ENCODE measurements at regions not wholly inside any gene's neighbourhood (a gene's known extent, or its start where the extent isn't known, plus 50 kb on each side); places are given as distances from the start of the nearest gene placed in this dataset.
A peak's percentile ranks its signal among the peaks of the same experiment; 100 is the strongest.
"Not testable (repeated sequence)": the region's sequence is repeated elsewhere in the genome, so short reads cannot be mapped to it uniquely, and the experiment has no call there.

- DNase-seq, result not testable (repeated sequence)
These were observed 140.5 kb upstream of the ZNF322 start for GRCh38 chr6:26799903-26800633.

- DNase-seq, result not testable (repeated sequence)
These were observed 144.2 kb upstream of the ZNF322 start for GRCh38 chr6:26803762-26804161.

DNA sequence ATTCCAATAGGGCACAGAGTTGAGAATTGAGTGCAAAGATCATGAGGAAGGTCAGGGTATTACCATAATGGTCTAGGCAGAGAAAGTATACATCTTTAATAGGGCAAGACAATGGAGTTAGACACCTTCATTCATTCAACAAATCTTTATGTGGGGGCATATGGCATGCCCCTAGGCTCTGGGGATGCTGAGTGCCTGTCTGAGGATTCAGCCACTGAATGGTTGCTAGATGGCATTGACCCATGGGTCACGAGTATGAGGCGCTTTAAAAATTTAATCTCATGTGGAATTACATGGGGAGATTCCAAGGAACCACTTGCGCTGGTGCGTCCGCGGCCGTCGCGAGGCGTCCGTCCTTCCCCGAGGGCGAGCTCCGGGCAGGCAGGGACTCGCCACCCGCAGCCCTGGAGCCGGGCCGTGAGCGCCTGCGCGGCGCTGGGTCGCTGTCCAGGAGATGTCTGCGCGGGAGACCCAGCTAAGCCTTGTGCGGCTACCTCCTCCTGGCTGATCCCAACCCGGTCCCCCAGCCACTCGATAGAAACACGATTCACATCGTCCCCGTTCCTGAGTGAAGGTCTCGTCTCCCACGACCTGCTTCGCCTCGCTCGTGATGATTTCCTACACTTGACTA, 152.1 kb upstream of the ZNF322 start:
- not testable (repeated sequence) for DNase-seq

DNA sequence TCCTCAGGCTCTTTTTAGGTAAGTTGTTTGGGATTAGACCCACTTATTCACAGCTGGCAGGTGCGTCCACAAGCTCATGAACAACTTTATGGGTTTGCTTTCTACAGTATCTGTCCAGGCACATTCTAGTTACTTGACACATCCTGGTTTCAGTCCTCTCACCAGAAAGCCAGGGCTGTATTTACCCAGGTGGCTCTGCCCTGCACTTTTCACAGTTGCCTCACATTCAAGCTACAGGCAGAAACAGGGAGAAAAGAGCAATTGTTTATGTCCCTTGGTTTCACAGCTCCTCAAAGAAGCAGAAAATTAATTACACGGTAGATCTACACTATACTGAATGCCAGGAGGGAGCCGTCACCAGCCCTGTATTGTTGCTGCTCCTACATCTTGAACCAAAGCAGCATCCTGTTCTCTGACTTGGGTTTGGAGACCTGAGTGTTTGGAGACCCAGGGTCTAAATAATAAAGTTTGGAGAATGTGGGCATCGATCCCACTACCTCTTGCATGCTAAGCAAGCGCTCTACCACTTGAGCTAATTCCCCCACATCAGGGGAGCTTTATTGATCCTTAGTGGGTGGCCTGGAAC, 159.2 kb upstream of the ZNF322 start:
- DNase-seq, result not testable (repeated sequence)

- not testable (repeated sequence) for DNase-seq
These were observed 168.4 kb upstream of the ZNF322 start for GRCh38 chr6:26827965-26828364.

GRCh38 chr6:26829480-26829879, 169.9 kb upstream of the ZNF322 start:
- DNase-seq, result not testable (repeated sequence)

- DNase-seq, result not testable (repeated sequence)
These were observed 171.4 kb upstream of the ZNF322 start for GRCh38 chr6:26830992-26831391.

DNA sequence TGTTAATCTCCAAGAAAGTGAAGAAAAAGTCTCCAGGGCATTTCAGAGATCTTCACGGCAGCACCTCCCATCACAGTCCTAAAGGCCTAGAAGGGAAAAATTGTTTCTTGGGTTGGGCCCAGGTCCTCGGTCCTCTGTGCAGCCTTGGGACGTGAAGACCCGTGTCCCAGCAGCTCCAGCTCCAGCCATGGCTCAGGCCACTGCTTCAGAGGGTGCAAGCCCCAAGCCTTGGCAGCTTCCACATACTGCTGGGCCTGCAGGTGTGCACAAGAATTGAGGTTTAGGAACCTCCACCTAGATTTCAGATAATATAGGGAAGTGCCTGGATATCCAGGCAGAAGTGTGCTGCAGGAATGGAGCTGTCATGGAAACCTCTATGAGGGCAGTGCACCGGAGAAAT, 176.2 kb upstream of the ZNF322 start:
- DNase-seq, result not testable (repeated sequence)

GRCh38 chr6:26836657-26837056, 177.1 kb upstream of the ZNF322 start:
- DNase-seq, result not testable (repeated sequence)

GRCh38 chr6:26844823-26845222, 185.3 kb upstream of the ZNF322 start:
- DNase-seq, result not testable (repeated sequence)

GRCh38 chr6:26857289-26857688, 197.7 kb upstream of the ZNF322 start:
- not testable (repeated sequence) for DNase-seq

GRCh38 chr6:26859067-26859770, 199.7 kb upstream of the ZNF322 start:
- not testable (repeated sequence) for DNase-seq

DNA sequence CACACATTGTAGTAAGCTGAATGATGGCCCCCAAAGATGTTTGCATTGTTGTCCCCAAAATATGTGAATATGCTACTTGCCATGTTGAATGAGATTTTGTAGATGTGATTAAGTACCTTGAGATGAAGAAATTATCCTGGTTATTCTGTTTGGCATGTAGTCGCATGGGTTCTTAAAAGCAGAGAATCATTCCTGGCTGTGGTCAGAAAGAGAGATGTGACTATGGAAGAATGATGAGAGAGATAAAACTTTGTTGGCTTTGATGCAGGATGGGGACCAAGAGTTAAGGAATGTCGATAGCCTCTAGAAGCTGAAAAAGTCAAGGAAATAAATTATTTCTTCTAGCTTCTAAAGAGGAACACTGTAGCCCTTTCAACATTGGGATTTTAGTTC, 200.2 kb upstream of the ZNF322 start:
- DNase-seq, result not testable (repeated sequence)

DNA sequence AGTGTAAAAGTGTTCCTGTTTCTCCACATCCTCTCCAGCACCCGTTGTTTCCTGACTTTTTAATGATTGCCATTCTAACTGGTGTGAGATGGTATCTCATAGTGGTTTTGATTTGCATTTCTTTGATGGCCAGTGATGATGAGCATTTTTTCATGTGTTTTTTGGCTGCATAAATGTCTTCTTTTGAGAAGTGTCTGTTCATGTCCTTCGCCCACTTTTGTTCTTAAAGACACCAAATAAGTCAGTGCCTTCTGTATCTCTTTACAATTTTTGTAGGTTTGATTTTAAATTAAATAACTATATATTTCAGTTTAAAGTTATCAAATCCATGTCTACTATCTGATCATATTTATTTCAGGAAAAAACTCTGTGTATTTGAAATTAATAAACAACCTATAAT, 202.4 kb upstream of the ZNF322 start:
- DNase-seq, result not testable (repeated sequence)

DNA sequence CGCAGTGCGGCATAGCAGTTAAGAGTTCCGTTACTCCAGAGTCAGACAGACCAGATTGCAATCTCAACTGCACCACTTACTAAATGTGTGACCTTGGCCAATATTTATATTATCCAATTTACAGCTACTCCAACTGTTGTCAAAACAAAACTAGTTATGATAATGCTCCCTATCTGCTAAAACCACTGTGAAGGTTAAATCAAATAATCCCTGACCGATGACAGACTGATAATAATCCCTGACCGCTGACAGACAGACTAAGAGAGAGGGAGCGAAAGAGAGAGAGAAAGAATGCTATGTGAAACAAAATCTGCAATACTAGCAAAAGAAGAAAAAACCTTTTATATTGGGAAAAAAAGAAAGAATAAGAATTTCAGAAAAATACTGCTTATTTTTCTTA, 204.1 kb upstream of the ZNF322 start:
- not testable (repeated sequence) for DNase-seq

- peak; percentile 13 for DNase-seq
These were observed 239.2 kb upstream of the ZNF322 start for GRCh38 chr6:26898785-26899184.

DNA sequence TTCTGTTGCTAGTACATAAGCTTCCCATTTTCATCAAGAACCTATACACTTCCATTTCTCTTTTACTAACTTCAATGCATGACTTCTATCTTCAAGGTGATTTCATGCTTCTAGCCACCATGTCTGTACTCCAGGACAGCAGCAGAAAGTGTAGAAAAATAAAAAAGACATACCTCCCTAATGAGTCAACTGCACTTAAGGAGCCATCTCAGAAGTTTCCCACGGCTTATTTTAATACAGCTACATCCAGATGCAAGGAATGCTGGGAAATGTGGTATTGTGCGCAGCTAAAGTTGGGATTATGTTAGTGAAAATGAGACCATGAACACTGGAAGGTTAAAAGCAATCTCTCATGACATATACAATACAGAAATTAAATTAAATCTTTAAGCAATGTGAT, 264.7 kb upstream of the ZNF322 start:
- not testable (repeated sequence) for DNase-seq

DNA sequence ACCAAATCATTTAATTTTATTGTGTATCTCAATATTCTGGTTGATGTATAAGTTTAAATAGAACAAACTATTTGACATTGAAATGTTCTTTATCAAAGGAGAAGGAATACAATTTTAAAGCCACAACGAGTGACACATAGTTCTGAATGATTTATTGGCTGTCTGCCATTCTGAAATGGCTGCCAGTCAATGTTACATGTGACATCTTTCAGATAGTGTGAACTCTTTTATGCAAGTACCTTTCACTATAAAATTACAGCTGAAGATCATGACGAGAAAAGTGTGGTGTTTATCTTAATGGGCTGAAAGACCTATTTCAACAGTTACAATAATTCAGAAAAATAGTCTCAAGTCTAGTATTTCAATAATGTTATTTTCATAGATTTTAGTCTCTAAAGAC, 268.6 kb upstream of the ZNF322 start:
- not testable (repeated sequence) for DNase-seq

DNA sequence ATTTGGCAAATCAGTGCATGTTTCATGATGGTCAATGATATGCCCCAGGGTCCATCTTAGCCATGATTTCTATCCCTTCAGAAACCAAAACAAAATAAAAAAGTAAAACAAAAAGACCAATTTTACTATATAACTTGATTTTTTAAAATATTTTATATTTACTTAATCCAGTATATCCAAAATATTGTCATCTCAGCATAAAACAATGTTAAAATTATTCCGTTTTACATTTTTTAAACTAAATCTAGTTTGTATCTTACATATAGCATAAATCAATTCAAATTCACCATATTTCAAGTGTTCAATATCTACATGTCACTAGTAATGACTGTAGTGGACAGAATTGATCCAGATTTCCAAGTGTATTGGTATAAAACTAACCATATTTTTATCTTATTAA, 277.7 kb upstream of the ZNF322 start:
- not testable (repeated sequence) for DNase-seq

GRCh38 chr6:26951211-26951610, 291.7 kb upstream of the ZNF322 start:
- DNase-seq, result not testable (repeated sequence)

DNA sequence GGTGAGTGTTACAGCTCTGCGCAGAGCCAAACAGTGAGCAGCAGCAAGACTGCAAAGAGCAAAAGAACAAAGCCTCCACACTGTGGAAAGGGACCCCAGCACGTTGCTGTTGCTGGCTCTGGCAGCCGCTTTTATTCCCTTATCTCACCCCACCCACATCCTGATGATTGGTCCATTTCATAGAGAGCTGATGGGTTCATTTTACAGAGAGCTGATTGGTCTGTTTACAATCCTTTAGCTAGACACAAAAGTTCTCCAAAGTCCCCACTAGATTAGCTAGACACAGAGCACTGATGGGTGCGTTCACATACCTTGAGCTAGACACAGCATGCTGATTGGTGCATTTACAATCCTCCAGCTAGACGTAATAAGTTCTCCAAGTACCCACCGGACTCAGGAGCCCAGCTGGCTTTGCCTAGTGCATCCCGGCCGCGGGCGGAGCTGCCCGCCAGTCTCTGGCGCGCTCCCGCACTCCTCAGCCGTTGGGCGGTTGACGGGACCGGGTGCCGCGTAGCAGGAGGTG, 291.4 kb upstream of the PRSS16 start:
- DNase-seq, result peak; percentile 29

DNA sequence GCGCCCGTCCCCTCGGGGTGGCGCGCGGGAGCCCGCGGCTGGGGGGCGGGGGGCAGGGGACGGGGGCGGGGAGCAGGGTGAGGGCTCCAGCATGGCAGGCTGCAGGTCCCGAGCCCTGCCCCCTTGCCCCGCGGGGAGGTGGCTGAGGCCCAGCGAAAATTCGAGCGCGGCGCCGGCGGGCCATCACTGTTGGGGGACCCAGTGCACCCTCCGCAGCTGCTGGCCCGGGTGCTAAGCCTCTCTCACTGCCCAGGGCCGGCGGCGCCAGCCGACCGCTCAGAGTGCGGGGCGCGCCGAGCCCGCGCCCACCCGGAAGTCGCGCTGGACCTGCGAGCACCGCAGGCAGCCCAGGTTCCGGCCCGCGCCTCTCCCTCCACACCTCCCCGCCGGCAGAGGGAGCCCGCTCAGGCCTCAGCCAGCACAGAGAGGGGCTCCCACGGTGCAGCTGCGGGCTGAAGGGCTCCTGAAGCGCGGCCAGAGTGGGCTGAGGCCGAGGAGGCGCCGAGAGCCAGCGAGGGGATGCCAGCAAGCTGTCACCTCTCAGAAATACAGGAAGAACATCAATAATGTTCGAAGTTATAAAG, 290.8 kb upstream of the PRSS16 start:
- peak; percentile 65 for DNase-seq
